ENCODE measurements at regions not wholly inside any gene's neighbourhood (a gene's known extent, or its start where the extent isn't known, plus 50 kb on each side); places are given as distances from the start of the nearest gene placed in this dataset.

GRCh38 chr7:13047061-13047460, 359.6 kb downstream of the ARL4A start:
- no peak for DNase-seq

- DNase-seq = no peak
Measured at GRCh38 chr7:13049946-13050345, 362.5 kb downstream of the ARL4A start.

GRCh38 chr7:13050703-13051102, 363.3 kb downstream of the ARL4A start:
- DNase-seq = peak; percentile 92

- no peak for DNase-seq
Measured at GRCh38 chr7:13055732-13056368, 368.4 kb downstream of the ARL4A start.

GRCh38 chr7:13057462-13058200, 370.2 kb downstream of the ARL4A start:
- DNase-seq = no peak

GRCh38 chr7:13060173-13060572, 372.7 kb downstream of the ARL4A start:
- DNase-seq = no peak

GRCh38 chr7:13061115-13061514, 373.7 kb downstream of the ARL4A start:
- DNase-seq = no peak

GRCh38 chr7:13062631-13063030, 375.2 kb downstream of the ARL4A start:
- DNase-seq = no peak

GRCh38 chr7:13067036-13067435, 379.6 kb downstream of the ARL4A start:
- no peak for DNase-seq

- no peak for DNase-seq
Measured at GRCh38 chr7:13068032-13068431, 380.6 kb downstream of the ARL4A start.

- DNase-seq = no peak
Measured at GRCh38 chr7:13069841-13070240, 382.4 kb downstream of the ARL4A start.

GRCh38 chr7:13072014-13072413, 384.6 kb downstream of the ARL4A start:
- no peak for DNase-seq

- peak; percentile 67 for DNase-seq
Measured at GRCh38 chr7:13077466-13077865, 390.0 kb downstream of the ARL4A start.

GRCh38 chr7:13078105-13078504, 390.7 kb downstream of the ARL4A start:
- no peak for DNase-seq

- no peak for DNase-seq
Measured at GRCh38 chr7:13090959-13091358, 403.5 kb downstream of the ARL4A start.

GRCh38 chr7:13091974-13092707, 404.7 kb downstream of the ARL4A start:
- DNase-seq = peak; percentile 80

- no peak for DNase-seq
Measured at GRCh38 chr7:13092708-13093005, 405.2 kb downstream of the ARL4A start.

GRCh38 chr7:13093160-13093559, 405.7 kb downstream of the ARL4A start:
- DNase-seq = no peak

GRCh38 chr7:13097499-13097898, 410.1 kb downstream of the ARL4A start:
- no peak for DNase-seq

- DNase-seq = no peak
Measured at GRCh38 chr7:13098161-13098560, 410.7 kb downstream of the ARL4A start.

- no peak for DNase-seq
Measured at GRCh38 chr7:13099154-13099795, 411.8 kb downstream of the ARL4A start.

- DNase-seq = no peak
Measured at GRCh38 chr7:13104128-13104527, 416.7 kb downstream of the ARL4A start.

GRCh38 chr7:13105209-13105608, 417.8 kb downstream of the ARL4A start:
- DNase-seq = no peak

- no peak for DNase-seq
Measured at GRCh38 chr7:13106513-13106912, 419.1 kb downstream of the ARL4A start.

All from NCI-H226 (cell line).